GM12878 (cell line): ENCODE measurements at regions not wholly inside any gene's neighbourhood (a gene's known extent, or its start where the extent isn't known, plus 50 kb on each side); places are given as distances from the start of the nearest gene placed in this dataset.

Experiments used
- ATAC-seq: fragments of 200-7000 bp; cut with Tn5 transposase; 3 replicates; pipeline ENCODE4 v1.9.1; 2020; ENCODE audit warnings: mild to moderate bottlenecking, moderate library complexity
- BruUV-seq: library from RNA; stranded (reverse); fragments of 400-500 nt; replicated peaks from 2 replicates; lab custom pipeline; 2021; lab: Mats Ljungman, UMichigan
- CTCF ChIA-PET: fragments of 300-600 bp; sonication (Branson Sonifier 250); formaldehyde crosslinking; extraction: SDS; loops from one replicate; lab custom pipeline; 2021; ENCODE audit warnings: inconsistent platforms; lab: Yijun Ruan, JAX
- POLR2A ChIA-PET: fragments of 350-600 bp; formaldehyde crosslinking; extraction: SDS; loops from one replicate; lab custom pipeline; 2021; ENCODE audit warnings: inconsistent platforms; lab: Charles Lee
- RAD21 ChIA-PET: fragments of 300-600 bp; sonication (Branson Sonifier 250); formaldehyde crosslinking; loops from one replicate; lab custom pipeline; 2023; ENCODE audit warnings: antibody characterized with exemption; ENCODE audit not compliant: unreplicated experiment; lab: Charles Lee
- SMC1A ChIA-PET: fragments of 300-600 bp; sonication (Branson Sonifier 250); formaldehyde crosslinking; loops from one replicate; lab custom pipeline; 2023; ENCODE audit not compliant: unreplicated experiment, uncharacterized antibody; lab: Charles Lee
- DNase-seq: peaks from one replicate; pipeline ENCODE4 v3.0.0-alpha.2; 2011; ENCODE audit warnings: low read depth, low spot score
- FAIRE-seq: peaks from 3 replicates; lab custom pipeline; 2011; peaks lifted over from hg19 to GRCh38; lab: Jason Lieb, UNC
- H2AFZ ChIP-seq: 2 replicates; pipeline ENCODE4 v1.6.0; 2011; ENCODE audit warnings: low read depth, low read length, control low read depth; ENCODE audit not compliant: control insufficient read depth
- H3K27ac ChIP-seq: 2 replicates; pipeline ENCODE4 v1.5.1; 2011; ENCODE audit warnings: control low read depth; ENCODE audit not compliant: control insufficient read depth, insufficient read depth
- H3K27me3 ChIP-seq, 2 experiments: replicated peaks in 1 of 2; 2 replicates each; pipeline versions ENCODE4 v1.6.0 to v1.6.1; 2011; ENCODE audit warnings: low read length in 1 of 2; ENCODE audit not compliant: control insufficient read depth in 2 of 2, insufficient read depth in 2 of 2
- H3K36me3 ChIP-seq, 2 experiments: 2 replicates each; pipeline ENCODE4 v1.5.1; 2011; ENCODE audit warnings: low read length in 1 of 2; ENCODE audit not compliant: control insufficient read depth in 2 of 2, insufficient read depth in 2 of 2
- H3K4me1 ChIP-seq: 2 replicates; pipeline ENCODE4 v1.6.1; 2011; ENCODE audit warnings: mild to moderate bottlenecking, low read length, moderate library complexity, mixed read lengths; ENCODE audit not compliant: control insufficient read depth, insufficient read depth
- H3K4me2 ChIP-seq: 2 replicates; pipeline ENCODE4 v1.6.0; 2011; ENCODE audit warnings: control low read depth; ENCODE audit not compliant: control insufficient read depth, insufficient read depth
- H3K4me3 ChIP-seq: fragments of 200-600 bp; sonication (generic); 2 replicates; pipeline ENCODE4 v1.5.1; 2016
- H3K79me2 ChIP-seq: 2 replicates; pipeline ENCODE4 v1.6.0; 2011; ENCODE audit warnings: low read length; ENCODE audit not compliant: control insufficient read depth, insufficient read depth
- H3K9ac ChIP-seq: 2 replicates; pipeline ENCODE4 v1.8.0; 2011; ENCODE audit warnings: low read length, control low read depth, mixed read lengths; ENCODE audit not compliant: control insufficient read depth, insufficient read depth
- H3K9me3 ChIP-seq: replicated peaks from 3 replicates; pipeline ENCODE4 v1.5.1; 2011; ENCODE audit warnings: mild to moderate bottlenecking, low read length; ENCODE audit not compliant: control insufficient read depth, insufficient read depth
- H4K20me1 ChIP-seq: 2 replicates; pipeline ENCODE4 v1.6.0; 2011; ENCODE audit not compliant: control insufficient read depth, insufficient read depth
- BCL11A ChIP-seq: IDR thresholded peaks from 2 replicates; pipeline ENCODE4 v1.6.1; 2011; ENCODE audit warnings: low read depth, low read length
- BHLHE40 ChIP-seq, 2 experiments: fragments of 450-650 bp in 1 of 2; IDR thresholded peaks; 2 replicates each; pipeline ENCODE4 v1.6.1; 2011 to 2017; ENCODE audit warnings: low read depth in 2 of 2, borderline replicate concordance in 1 of 2, improper control_type of control experiment in 1 of 2, low read length in 1 of 2, mild to moderate bottlenecking in 1 of 2
- CUX1 ChIP-seq: IDR thresholded peaks from 2 replicates; pipeline ENCODE4 v1.6.1; 2012; ENCODE audit warnings: improper control_type of control experiment, low read depth, low read length; ENCODE audit not compliant: insufficient replicate concordance
- EGR1 ChIP-seq, 2 experiments: IDR thresholded peaks; 1 replicate in 1 of 2; 2 replicates in 1 of 2; pipeline ENCODE4 v1.6.1; 2011 to 2012; ENCODE audit warnings: low read depth in 2 of 2, low read length in 2 of 2, borderline replicate concordance in 1 of 2, mild to moderate bottlenecking in 1 of 2, moderate library complexity in 1 of 2
- KAT2A ChIP-seq: conservative IDR thresholded peaks from 2 replicates; pipeline ENCODE4 v1.6.1; 2011; ENCODE audit warnings: low read depth, low read length; ENCODE audit not compliant: control insufficient read depth
- MEF2B ChIP-seq: fragments of 450-650 bp; IDR thresholded peaks from 2 replicates; pipeline ENCODE4 v1.6.1; 2018; ENCODE audit warnings: mild to moderate bottlenecking, moderate library complexity; ENCODE audit not compliant: partially characterized antibody, poor library complexity, severe bottlenecking
- MYB ChIP-seq: fragments of 150-350 bp; IDR thresholded peaks from 2 replicates; pipeline ENCODE4 v1.6.1; 2014; ENCODE audit warnings: mild to moderate bottlenecking, low read depth, low read length, borderline replicate concordance
- NFXL1 ChIP-seq: fragments of 450-650 bp; IDR thresholded peaks from 2 replicates; pipeline ENCODE4 v1.6.1; 2017; ENCODE audit warnings: antibody characterized with exemption, mild to moderate bottlenecking, borderline replicate concordance
- NKRF ChIP-seq: fragments of 450-650 bp; conservative IDR thresholded peaks from 2 replicates; pipeline ENCODE4 v1.6.1; 2017; ENCODE audit warnings: mild to moderate bottlenecking, moderate library complexity
- POLR2AphosphoS2 ChIP-seq: IDR thresholded peaks from 2 replicates; pipeline ENCODE4 v1.6.1; 2011; ENCODE audit warnings: low read depth, mild to moderate bottlenecking, low read length, improper control_type of control experiment, moderate library complexity
- RCOR1 ChIP-seq: conservative IDR thresholded peaks from 2 replicates; pipeline ENCODE4 v1.6.1; 2012; ENCODE audit warnings: low read depth, low read length, improper control_type of control experiment
- RELA ChIP-seq: fragments of 450-650 bp; IDR thresholded peaks from 2 replicates; pipeline ENCODE4 v1.8.0; 2014; ENCODE audit warnings: borderline replicate concordance; ENCODE audit not compliant: partially characterized antibody
- RELB ChIP-seq: fragments of 450-650 bp; IDR thresholded peaks from 2 replicates; pipeline ENCODE4 v1.6.1; 2017; ENCODE audit warnings: low read depth, mild to moderate bottlenecking, moderate library complexity
- WRNIP1 ChIP-seq: IDR thresholded peaks from 2 replicates; pipeline ENCODE4 v1.6.1; 2011; ENCODE audit warnings: low read depth, low read length, improper control_type of control experiment, borderline replicate concordance
- WGBS: methylation state at CpG from one replicate; pipeline ENCODE4 v1.1.6; 2016; ENCODE audit warnings: low lambda C conversion rate; ENCODE audit not compliant: insufficient replicate concordance, insufficient coverage; ENCODE audit errors: missing lambda C conversion rate; 5-methylcytosine and 5-hydroxymethylcytosine counted together
- in situ Hi-C: fragments of 300-500 bp; cut with MboI; formaldehyde crosslinking; loops from 9 replicates; pipeline ENCODE4 v1.14.3; 2018; ENCODE audit warnings: mixed read lengths
- intact Hi-C: fragments of 100-400 bp; cut with micrococcal nuclease; formaldehyde crosslinking; loops from one replicate; pipeline ENCODE4 v1.14.2; 2022; ENCODE audit not compliant: unreplicated experiment

DNA sequence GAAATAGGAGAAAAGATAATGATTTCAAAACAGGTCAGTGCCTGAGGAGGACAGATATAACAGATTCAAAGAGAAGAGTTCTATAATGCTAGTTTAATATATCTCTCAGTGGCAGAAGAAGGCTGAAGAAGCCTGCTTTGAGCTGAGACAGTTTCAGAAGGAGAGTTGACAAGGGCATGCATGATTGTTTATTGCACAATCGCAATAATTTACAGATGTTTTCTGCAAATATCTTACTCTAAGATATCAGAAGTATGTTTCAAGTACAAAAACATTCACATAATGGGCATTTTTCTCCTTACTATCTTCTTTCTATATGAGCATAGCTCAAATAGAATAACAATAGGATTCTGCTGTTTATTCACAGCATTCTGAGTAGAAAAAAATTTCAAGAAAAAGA lies 557.7 kb upstream of the NRSN1 start (continued):
- TF ChIP-seq RELB (no peak), CUX1 (no peak), EGR1 (IDR thresholded peaks at IDR 0.05; ENCODE audit: borderline replicate concordance in 1 of 2, low read depth in 2 of 2, low read length in 2 of 2) (no peak), KAT2A (no peak)

DNA sequence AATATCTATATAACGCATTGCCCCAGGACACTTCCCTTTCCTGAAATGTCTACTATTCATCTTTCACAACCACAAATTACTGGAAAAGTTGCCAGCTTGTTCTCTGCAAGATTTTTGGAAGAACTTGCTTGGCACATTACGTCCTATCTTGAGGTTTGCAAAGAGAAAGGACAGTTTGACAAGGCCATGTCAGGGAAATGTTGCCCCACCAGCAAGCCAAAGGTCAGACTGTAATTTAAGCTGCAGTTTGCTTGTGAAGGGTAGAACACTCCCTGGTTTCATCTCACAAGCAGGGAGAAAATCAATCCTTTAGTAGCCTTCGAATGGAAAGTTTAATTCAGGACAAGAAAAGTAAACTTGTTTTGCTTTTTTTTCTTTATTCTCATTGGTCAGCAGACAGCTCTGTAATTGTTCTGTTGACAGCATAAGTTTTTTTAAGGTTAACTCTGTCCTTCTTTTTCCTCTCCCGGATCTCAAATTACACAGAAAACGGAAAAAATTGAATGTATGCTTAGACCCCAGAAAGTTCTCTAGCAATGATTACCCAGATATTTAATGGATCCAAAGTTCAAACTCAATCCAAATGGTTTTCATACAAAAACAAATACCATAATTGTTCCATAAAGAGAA lies 541.8 kb upstream of the NRSN1 start:
- POLR2A ChIA-PET: no interaction called here
- in situ Hi-C loops (no loop called here), intact Hi-C loops (no loop called here)
- WGBS: 0% methylated on average over 5 of the region's 5 CpGs
- Histone ChIP-seq H4K20me1 (no peaks in the 10 kb centered on the region), H3K27ac (no peak overlapping the region), H3K4me2 (no peak overlapping the region), H3K4me3 (no peak overlapping the region), H3K9me3 (no peaks in the 10 kb centered on the region), H3K4me1 (no peaks in the 10 kb centered on the region), H3K9ac (no peak overlapping the region), H2AFZ (no peak overlapping the region), H3K79me2 (no peaks in the 10 kb centered on the region), H3K36me3 (no peaks in the 10 kb centered on the region), H3K27me3 (no peaks in the 10 kb centered on the region)
- SMC1A ChIA-PET: no interaction called here
- CTCF ChIA-PET: no interaction called here
- no peak for FAIRE-seq
- BruUV-seq: no TSS peak
- no peak for ATAC-seq
- RAD21 ChIA-PET: no interaction called here
- DNase-seq: no peak
- TF ChIP-seq BCL11A (no peak), BHLHE40 (IDR thresholded peaks at IDR 0.05; ENCODE audit: borderline replicate concordance in 1 of 2, low read depth in 2 of 2, low read length in 1 of 2) (no peak), NKRF (no peak), RCOR1 (no peak), RELA (no peak), MYB (no peak), WRNIP1 (no peak), POLR2AphosphoS2 (no peak), NFXL1 (no peak), MEF2B (no peak)
